ENCODE measurements at regions not wholly inside any gene's neighbourhood (a gene's known extent, or its start where the extent isn't known, plus 50 kb on each side); places are given as distances from the start of the nearest gene placed in this dataset.
"Not testable (repeated sequence)": the region's sequence is repeated elsewhere in the genome, so short reads cannot be mapped to it uniquely, and the experiment has no call there.

DNA sequence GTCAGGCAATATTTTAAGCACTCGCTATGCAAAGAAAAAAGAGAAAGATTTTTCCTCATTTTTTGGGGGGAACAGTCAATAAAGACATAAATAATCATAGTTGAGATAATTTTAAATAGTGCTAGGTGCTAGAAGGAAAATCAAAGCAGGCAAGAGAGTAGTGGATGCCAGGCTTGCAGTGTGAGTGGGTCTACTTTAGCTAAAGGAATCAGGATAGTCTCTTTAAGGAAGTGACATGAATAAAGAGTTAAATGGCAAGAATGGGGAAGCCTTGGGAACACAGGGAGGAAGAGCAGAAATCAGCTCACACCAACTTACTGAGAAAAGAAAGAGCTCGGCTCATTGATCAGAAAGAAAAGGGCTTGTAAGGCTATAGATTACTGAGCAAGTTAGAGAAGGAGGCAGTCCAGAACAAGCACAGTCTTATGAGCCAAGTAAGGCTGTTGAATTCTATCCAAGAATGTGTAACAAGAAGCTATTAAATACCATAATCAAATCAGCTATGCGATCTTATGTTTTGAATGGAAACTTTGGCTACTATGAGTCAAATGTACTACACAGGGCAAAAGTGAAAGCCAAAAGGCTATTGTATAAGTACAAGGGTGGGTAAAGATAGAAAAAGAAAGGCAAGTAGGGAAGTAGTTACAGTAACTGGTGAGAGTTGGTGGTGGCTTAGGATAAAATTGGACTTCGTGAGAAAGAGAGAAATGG, 833.8 kb upstream of the PIK3C3 start:
- DNase-seq = no peak

GRCh38 chr18:41119031-41119430, 836.0 kb upstream of the PIK3C3 start:
- DNase-seq = no peak

GRCh38 chr18:41113885-41114482, 841.0 kb upstream of the PIK3C3 start:
- DNase-seq = no peak

- DNase-seq = no peak
Measured at GRCh38 chr18:41099451-41099850, 855.6 kb upstream of the PIK3C3 start.

- no peak for DNase-seq
Measured at GRCh38 chr18:41096504-41096903, 858.5 kb upstream of the PIK3C3 start.

- DNase-seq = no peak
Measured at GRCh38 chr18:41077076-41077475, 878.0 kb upstream of the PIK3C3 start.

- DNase-seq = no peak
Measured at GRCh38 chr18:41075212-41075611, 879.8 kb upstream of the PIK3C3 start.

- no peak for DNase-seq
Measured at GRCh38 chr18:41073372-41073954, 881.6 kb upstream of the PIK3C3 start.

GRCh38 chr18:41072946-41073345, 882.1 kb upstream of the PIK3C3 start:
- DNase-seq = no peak

DNA sequence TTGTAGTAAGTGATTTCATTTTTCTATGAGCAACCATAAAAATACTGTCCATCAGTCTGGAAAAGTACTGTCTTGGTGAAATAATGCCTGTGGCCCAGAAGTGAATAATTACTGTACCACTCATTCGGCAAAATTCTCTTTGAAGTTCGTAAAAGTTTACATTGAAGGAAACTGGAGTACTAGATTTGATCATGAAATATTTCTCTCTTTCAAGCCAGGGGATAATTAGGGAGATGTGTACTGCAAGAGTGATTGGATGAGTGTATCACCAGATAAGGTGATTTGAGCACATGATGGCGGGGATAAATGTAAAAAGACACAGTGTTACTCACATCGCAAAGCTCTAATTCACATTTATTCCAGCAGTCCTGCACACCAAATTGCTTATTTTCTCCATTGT, 883.2 kb upstream of the PIK3C3 start:
- DNase-seq = no peak

DNA sequence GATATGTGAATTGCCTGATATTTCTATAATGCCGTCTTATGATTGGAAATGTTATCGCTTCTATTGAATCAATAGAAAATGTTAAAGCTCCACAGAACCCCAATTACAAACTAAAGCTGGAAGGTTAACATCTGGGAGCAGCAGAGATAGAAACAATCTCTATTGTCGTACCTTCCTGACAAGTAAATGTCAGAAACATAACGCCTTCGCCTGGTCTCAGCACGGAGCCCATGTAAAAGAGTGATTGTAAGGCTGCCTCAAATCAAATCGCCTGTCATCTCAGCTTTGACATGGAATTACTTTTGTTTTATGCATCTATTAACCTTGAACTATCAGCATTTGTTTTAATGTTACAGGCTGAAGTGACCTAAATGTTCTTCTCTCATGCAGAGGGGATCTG, 885.9 kb upstream of the PIK3C3 start:
- DNase-seq = no peak

GRCh38 chr18:41064916-41065315, 890.1 kb upstream of the PIK3C3 start:
- no peak for DNase-seq

- DNase-seq = no peak
Measured at GRCh38 chr18:41060967-41061366, 894.1 kb upstream of the PIK3C3 start.

DNA sequence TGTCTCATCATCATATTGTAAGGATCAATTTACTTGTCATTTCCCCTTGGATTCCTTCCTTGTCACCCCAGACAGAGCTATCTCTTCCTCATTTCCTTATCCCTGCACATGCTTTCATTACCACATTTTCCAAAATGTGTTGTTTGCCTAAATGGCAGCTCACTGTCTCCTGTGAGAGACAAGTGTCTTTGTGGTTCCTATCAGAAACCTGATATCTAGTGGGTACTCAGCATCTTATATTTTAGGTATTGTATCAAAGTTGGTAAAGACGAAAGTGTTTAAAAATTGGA, 896.0 kb upstream of the PIK3C3 start:
- no peak for DNase-seq

- no peak for DNase-seq
Measured at GRCh38 chr18:41058351-41059125, 896.5 kb upstream of the PIK3C3 start.

- DNase-seq = no peak
Measured at GRCh38 chr18:41052625-41053024, 902.4 kb upstream of the PIK3C3 start.

GRCh38 chr18:41046250-41046649, 908.8 kb upstream of the PIK3C3 start:
- DNase-seq = not testable (repeated sequence)

- no peak for DNase-seq
Measured at GRCh38 chr18:41043876-41044275, 911.2 kb upstream of the PIK3C3 start.

DNA sequence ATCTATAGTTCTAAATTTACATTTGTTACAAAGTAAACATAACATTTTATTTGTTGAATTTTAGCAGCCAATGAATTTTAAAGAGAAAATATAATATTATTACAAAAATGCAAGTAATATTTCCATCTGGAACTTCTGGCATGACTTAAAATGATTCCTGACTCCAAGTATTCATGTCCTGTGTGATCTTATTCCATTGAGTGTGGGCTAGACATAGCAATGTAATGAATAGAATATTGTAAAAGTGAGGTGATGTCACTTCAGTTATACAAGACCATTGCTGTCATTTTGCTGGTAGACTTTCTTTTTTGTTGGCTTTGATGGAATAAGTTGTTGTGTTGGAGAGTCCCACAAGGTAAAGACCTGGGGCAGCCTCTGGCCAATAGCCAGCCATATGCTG, 912.2 kb upstream of the PIK3C3 start:
- DNase-seq = no peak

- DNase-seq = no peak
Measured at GRCh38 chr18:41038071-41038470, 917.0 kb upstream of the PIK3C3 start.

GRCh38 chr18:41036346-41036745, 918.7 kb upstream of the PIK3C3 start:
- DNase-seq = no peak

GRCh38 chr18:41034413-41034812, 920.6 kb upstream of the PIK3C3 start:
- no peak for DNase-seq

GRCh38 chr18:41025666-41026065, 929.4 kb upstream of the PIK3C3 start:
- DNase-seq = no peak

DNA sequence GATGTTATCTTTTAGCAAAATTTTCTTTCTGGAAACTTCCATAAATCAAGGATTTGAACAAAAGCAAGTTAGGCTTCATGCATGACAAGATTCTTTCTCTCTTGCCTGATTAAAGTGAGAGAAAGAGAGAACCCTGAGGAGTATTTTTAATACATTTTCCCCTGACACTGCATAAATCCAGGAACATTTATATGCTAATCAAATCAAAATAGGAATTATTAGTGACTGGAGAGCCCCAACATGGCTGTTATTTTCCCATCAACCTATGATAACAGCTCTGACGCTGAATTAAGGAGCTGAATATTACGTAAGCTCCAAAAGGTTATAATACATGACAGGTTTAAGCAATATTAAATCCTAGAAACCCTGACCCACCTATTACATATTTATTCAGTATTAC, 930.2 kb upstream of the PIK3C3 start:
- no peak for DNase-seq

All from activated effector memory CD4-positive, alpha-beta T cell treated with anti-CD3 and anti-CD28 coated beads, Interleukin-2, amount 50 U/mL, for 16 hours (primary cell).